ENCODE measurements at regions not wholly inside any gene's neighbourhood (a gene's known extent, or its start where the extent isn't known, plus 50 kb on each side); places are given as distances from the start of the nearest gene placed in this dataset.

DNA sequence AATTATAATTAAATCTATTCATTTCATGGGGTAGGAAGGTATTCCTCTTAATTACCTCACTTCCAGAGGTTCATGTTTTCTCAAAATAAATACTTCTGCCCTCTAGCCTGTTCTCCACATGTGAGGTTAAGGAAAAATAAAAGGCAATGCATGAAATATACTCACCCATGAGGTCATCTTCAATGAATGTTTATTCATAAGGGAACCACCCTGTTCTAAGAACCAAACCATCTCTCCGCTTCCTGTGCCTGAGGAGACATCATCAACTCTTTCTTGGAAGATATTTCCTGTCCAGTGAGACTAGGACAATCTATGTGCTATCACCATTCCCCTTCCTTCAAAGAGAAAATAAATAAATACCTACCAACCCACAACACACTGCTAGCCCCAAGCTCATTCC lies 513.7 kb upstream of the PLXNA2 start:
- no peak for TF ChIP-seq POLR2A (IDR thresholded peaks at IDR 0.05; ENCODE audit: low read depth, low read length)
- no peak for TF ChIP-seq POLR2AphosphoS5 (IDR thresholded peaks at IDR 0.05; ENCODE audit: low read depth, low read length)
- no peak for TF ChIP-seq TAF1 (IDR thresholded peaks at IDR 0.05; ENCODE audit: borderline replicate concordance, low read depth, low read length)
- FAIRE-seq (no peak), DNase-seq (ENCODE audit: insufficient read length) (no peak)

DNA sequence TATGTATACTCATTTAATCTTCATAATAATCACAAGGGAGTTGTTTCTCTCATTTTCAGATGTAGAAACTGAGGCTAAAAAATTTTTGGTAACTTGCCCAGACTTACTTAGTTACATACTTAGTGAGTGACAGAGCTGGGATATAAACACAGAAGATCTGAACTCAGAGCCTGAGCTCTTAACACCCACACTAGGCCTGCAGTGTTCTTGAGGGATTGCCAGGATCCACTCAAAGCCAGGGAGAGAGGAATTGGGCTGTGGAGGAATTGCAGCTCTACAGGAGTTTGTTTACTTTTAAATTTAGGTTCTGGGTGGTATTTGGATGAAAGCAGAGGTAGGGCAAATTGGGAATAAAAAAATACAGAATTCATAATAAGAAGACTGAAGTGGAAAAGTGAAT lies 515.1 kb upstream of the PLXNA2 start:
- no peak for DNase-seq (ENCODE audit: insufficient read length)
- TF ChIP-seq POLR2AphosphoS5 (IDR thresholded peaks at IDR 0.05; ENCODE audit: low read depth, low read length) (no peak), TAF1 (IDR thresholded peaks at IDR 0.05; ENCODE audit: borderline replicate concordance, low read depth, low read length) (no peak), POLR2A (IDR thresholded peaks at IDR 0.05; ENCODE audit: low read depth, low read length) (no peak)
- no peak for FAIRE-seq

DNA sequence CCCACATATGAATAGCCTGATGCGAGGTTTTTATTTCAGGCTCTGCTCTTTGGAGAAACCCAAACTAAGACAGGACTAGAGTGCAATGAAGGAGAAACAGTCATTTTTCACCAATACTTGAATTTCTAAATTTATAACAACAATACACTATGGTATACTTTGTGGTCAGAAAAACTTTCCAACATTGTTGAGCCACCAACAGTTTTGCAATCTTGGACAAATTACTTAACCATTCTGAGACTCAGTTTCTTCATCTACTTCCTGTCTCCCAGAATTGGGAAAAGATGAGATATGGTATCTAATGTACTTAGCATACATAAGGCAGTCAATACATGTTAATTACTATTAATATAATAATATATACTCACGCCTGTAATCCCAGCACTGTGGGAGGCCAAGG lies 519.8 kb upstream of the PLXNA2 start:
- no peak for TF ChIP-seq POLR2A (IDR thresholded peaks at IDR 0.05; ENCODE audit: low read depth, low read length)
- TF ChIP-seq POLR2AphosphoS5 (IDR thresholded peaks at IDR 0.05; ENCODE audit: low read depth, low read length), result no peak
- TF ChIP-seq TAF1 (IDR thresholded peaks at IDR 0.05; ENCODE audit: borderline replicate concordance, low read depth, low read length), result no peak
- no peak for DNase-seq (ENCODE audit: insufficient read length)
- no peak for FAIRE-seq

DNA sequence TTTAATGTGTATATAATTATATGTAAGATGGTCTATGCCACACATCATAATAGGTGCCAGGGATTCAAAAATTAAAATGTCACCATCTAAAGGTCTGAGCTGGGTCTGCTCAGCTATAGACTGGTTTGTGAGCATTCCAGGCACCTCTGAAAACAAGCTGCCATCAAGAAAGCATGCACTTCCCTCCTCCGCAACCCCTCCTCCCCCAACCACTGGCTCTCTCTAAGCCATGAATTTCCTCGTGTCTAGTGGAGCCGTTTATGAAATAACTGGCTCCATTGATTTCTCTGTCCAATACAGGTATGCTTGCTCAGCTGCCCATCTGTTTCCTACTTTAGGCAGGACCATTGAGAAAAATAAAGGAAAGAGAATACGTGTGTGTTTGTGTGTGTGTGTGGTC lies 522.6 kb upstream of the PLXNA2 start:
- TF ChIP-seq POLR2AphosphoS5 (IDR thresholded peaks at IDR 0.05; ENCODE audit: low read depth, low read length) (no peak), TAF1 (IDR thresholded peaks at IDR 0.05; ENCODE audit: borderline replicate concordance, low read depth, low read length) (no peak), POLR2A (IDR thresholded peaks at IDR 0.05; ENCODE audit: low read depth, low read length) (no peak)
- DNase-seq (ENCODE audit: insufficient read length), result no peak
- FAIRE-seq, result no peak

DNA sequence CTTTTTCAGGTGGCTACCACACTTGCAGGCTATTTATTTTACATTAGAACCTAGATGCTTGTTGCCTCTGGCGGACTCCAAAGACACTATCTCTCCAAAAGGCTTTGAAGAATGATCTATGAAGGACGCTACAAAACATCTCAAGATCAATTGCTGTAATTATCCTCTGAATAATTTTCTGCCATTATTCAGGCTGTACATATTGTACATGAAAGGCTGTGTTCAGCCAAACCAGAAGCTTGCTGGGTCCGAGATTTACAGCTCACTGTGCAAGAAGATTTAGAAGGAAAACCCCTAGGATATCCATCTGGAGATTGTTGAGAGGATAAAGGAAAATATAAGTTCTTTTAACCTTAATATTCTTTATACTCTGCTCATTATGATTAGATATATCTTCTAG lies 523.6 kb upstream of the PLXNA2 start:
- DNase-seq (ENCODE audit: insufficient read length) (no peak), FAIRE-seq (no peak)
- TF ChIP-seq POLR2AphosphoS5 (IDR thresholded peaks at IDR 0.05; ENCODE audit: low read depth, low read length) (no peak), TAF1 (IDR thresholded peaks at IDR 0.05; ENCODE audit: borderline replicate concordance, low read depth, low read length) (no peak), POLR2A (IDR thresholded peaks at IDR 0.05; ENCODE audit: low read depth, low read length) (no peak)

DNA sequence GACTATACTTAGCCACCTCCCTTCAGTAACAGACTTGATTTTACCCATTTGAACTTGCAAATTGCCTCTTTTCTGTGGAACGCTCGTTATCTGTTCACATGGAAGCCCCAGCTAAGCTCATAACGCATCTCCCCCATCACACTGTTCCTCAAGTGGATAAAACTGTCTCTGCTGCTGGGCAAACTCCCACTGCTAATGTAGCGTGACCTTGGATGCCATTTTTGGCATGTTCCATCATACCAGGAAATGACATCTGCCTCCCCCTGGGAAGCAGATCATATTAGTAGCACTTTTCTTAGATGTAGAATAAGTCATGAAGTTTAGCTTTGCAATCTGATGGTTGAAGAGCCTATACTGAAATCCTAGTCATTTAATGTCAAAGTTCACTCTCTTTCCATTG lies 528.7 kb upstream of the PLXNA2 start:
- DNase-seq (ENCODE audit: insufficient read length), result no peak
- FAIRE-seq, result no peak
- TF ChIP-seq POLR2AphosphoS5 (IDR thresholded peaks at IDR 0.05; ENCODE audit: low read depth, low read length), result no peak
- TF ChIP-seq TAF1 (IDR thresholded peaks at IDR 0.05; ENCODE audit: borderline replicate concordance, low read depth, low read length), result no peak

DNA sequence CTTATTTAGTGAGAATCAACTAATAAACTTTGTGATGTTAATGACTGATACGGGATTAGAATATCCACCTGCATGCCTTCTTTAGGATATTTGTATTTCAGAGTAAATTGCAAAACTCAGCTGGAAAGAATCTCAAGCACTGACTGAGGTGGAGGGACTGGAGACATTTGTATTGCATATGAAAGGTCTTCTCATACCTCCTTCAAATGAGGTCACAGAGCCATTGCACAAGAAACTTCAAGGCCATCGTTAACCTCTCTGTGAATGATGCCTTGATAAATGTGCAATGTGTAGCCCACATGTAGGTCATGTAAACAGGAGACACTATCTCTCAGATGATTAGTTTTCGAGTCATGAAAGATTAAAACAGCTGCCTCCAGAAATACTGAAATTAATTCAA lies 531.7 kb upstream of the PLXNA2 start:
- no peak for TF ChIP-seq POLR2A (IDR thresholded peaks at IDR 0.05; ENCODE audit: low read depth, low read length)
- no peak for TF ChIP-seq TAF1 (IDR thresholded peaks at IDR 0.05; ENCODE audit: borderline replicate concordance, low read depth, low read length)
- no peak for TF ChIP-seq POLR2AphosphoS5 (IDR thresholded peaks at IDR 0.05; ENCODE audit: low read depth, low read length)
- DNase-seq (ENCODE audit: insufficient read length) (no peak), FAIRE-seq (no peak)

DNA sequence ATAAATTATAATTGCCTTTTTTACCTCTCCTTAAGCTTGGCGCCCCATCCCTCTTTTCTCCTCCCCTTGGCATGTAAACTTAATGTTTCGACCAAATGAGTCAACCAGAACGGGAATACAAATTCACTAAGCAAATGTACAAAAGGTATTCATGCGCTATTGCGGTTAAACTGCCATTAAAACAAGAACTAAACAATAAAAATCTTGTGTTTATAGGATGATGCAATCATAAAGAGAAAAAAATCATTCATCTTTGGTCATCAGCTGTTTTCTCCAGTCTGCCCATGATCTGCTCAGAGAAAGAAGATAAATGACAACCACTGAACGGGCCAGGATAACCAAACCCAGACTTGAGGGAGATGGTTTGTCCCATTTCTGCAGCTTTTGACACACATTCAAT lies 534.2 kb upstream of the PLXNA2 start:
- no peak for TF ChIP-seq POLR2AphosphoS5 (IDR thresholded peaks at IDR 0.05; ENCODE audit: low read depth, low read length)
- TF ChIP-seq POLR2A (IDR thresholded peaks at IDR 0.05; ENCODE audit: low read depth, low read length), result no peak
- TF ChIP-seq TAF1 (IDR thresholded peaks at IDR 0.05; ENCODE audit: borderline replicate concordance, low read depth, low read length), result no peak
- no peak for FAIRE-seq
- DNase-seq (ENCODE audit: insufficient read length), result no peak

DNA sequence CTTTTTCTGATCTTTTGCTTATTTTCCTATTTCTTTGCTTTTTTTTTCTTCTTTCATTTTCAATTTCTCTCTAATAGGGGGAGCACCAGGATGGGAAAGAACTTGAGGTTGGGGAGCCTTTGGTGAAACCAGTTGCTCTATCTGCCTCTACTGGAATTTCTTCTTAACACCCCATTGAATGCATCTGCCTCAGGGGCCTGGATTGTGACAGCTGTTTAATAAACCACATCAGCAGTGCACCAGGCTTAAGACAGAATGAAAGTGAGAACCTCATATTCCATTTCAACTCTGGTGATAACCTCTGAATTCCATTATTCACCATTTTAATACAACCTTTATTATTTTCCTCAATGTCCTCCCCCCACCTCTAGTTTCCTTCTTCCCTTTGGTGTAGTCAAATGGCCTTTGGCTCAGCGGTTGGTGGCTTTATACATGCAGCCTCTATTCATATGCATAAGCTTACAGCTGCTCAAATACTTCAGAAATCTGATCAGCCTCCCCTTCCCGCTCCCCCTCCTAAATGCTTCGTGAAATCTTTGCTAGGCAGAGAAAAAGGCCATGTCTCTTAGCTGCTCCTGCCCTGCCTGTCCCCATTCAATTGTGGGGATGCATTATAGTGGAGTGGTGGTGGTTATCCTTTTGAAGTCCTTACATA lies 537.3 kb upstream of the PLXNA2 start:
- TF ChIP-seq POLR2A (IDR thresholded peaks at IDR 0.05; ENCODE audit: low read depth, low read length), result no peak
- TF ChIP-seq TAF1 (IDR thresholded peaks at IDR 0.05; ENCODE audit: borderline replicate concordance, low read depth, low read length), result no peak
- no peak for FAIRE-seq
- no peak for DNase-seq (ENCODE audit: insufficient read length)

DNA sequence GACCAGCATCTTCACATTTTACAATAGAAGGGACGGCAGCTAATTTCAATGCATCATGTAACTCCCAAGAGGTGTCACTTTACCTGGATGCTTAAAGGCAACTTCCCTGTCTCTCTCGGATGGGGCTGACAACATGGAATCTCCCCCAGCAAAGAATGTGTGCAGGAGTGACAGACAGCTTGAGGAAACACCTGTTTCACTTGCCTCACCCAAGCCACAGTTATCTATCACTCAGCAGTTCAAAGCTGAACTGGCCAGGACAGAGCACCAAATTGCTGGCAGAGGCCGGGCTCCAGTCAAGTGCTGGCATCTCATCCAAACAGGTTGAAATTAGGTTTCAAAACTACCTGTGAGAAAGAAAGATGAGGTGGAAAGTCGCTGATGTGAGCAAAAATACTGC lies 538.0 kb upstream of the PLXNA2 start:
- FAIRE-seq, result no peak

DNA sequence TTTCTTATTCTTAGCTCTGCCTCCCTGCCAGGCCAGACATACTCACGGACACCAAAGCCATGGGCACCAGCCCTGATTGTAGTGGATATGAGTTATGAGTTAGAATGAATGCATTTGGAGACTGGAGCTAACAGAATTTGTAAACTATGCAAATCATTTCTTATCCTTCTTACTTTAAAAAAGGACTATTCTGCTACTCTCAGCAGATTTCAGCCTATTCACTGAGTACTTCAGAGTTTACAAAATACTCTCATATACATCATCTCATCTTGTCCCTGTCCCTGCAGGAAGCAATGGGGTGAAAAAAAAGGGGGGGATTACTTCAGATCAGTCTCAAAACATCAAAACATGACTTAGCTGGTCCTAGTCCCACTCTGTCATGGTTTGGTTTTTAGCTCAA lies 541.4 kb upstream of the PLXNA2 start:
- FAIRE-seq, result no peak
- no peak for TF ChIP-seq POLR2A (IDR thresholded peaks at IDR 0.05; ENCODE audit: low read depth, low read length)
- TF ChIP-seq TAF1 (IDR thresholded peaks at IDR 0.05; ENCODE audit: borderline replicate concordance, low read depth, low read length), result no peak
- TF ChIP-seq POLR2AphosphoS5 (IDR thresholded peaks at IDR 0.05; ENCODE audit: low read depth, low read length), result no peak
- no peak for DNase-seq (ENCODE audit: insufficient read length)

More for the DNA sequence above, 538.0 kb upstream of the PLXNA2 start:
- TF ChIP-seq POLR2AphosphoS5 (IDR thresholded peaks at IDR 0.05; ENCODE audit: low read depth, low read length) (no peak), TAF1 (IDR thresholded peaks at IDR 0.05; ENCODE audit: borderline replicate concordance, low read depth, low read length) (no peak), POLR2A (IDR thresholded peaks at IDR 0.05; ENCODE audit: low read depth, low read length) (no peak)
- DNase-seq (ENCODE audit: insufficient read length), result no peak

DNA sequence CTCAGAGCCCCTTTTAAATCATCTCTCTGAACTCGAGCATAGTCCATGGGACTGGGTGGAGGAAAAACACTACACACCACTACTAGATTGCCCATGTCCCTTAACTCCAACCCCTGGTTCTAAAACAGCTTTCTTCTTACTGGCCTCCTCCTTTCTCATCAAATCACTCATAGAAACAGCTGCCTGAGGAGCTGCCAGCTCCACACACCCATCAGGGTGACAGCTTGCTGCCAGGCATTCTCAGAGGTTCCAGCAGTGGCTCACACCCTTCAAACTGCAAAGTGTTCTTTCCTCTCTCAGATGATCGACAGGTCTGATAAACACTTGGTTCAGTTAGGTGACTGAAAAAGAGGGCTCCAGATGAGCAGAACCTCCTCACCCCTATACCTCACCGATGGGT lies 543.0 kb upstream of the PLXNA2 start:
- FAIRE-seq (peak; percentile 62), DNase-seq (ENCODE audit: insufficient read length) (no peak)

More for the DNA sequence above, 543.0 kb upstream of the PLXNA2 start:
- TF ChIP-seq TAF1 (IDR thresholded peaks at IDR 0.05; ENCODE audit: borderline replicate concordance, low read depth, low read length) (no peak), POLR2A (IDR thresholded peaks at IDR 0.05; ENCODE audit: low read depth, low read length) (no peak), POLR2AphosphoS5 (IDR thresholded peaks at IDR 0.05; ENCODE audit: low read depth, low read length) (no peak)

Measured in GM12892 (cell line).